ENCODE measurements at regions not wholly inside any gene's neighbourhood (a gene's known extent, or its start where the extent isn't known, plus 50 kb on each side); places are given as distances from the start of the nearest gene placed in this dataset.

- TF ChIP-seq CTCF (conservative IDR thresholded peaks at IDR 0.05; ENCODE audit: low read depth, low read length), result no peak
- no peak for DNase-seq (ENCODE audit: low read depth)
- no peak overlapping the region for H3K4me3 ChIP-seq (ENCODE audit: low read depth, low read length)
These were observed 195.0 kb upstream of the CYRIA start for GRCh38 chr2:16860627-16861026.

- TF ChIP-seq CTCF (conservative IDR thresholded peaks at IDR 0.05; ENCODE audit: low read depth, low read length), result no peak
- H3K4me3 ChIP-seq (ENCODE audit: low read depth, low read length), result no peak overlapping the region
- no peak for DNase-seq (ENCODE audit: low read depth)
These were observed 189.5 kb upstream of the CYRIA start for GRCh38 chr2:16855183-16855582.

GRCh38 chr2:16853088-16853487 lies 187.5 kb upstream of the CYRIA start:
- H3K4me3 ChIP-seq (ENCODE audit: low read depth, low read length), result no peak overlapping the region
- no peak for DNase-seq (ENCODE audit: low read depth)
- TF ChIP-seq CTCF (conservative IDR thresholded peaks at IDR 0.05; ENCODE audit: low read depth, low read length), result no peak

GRCh38 chr2:16852651-16853050 lies 187.0 kb upstream of the CYRIA start:
- no peak for TF ChIP-seq CTCF (conservative IDR thresholded peaks at IDR 0.05; ENCODE audit: low read depth, low read length)
- DNase-seq (ENCODE audit: low read depth), result no peak
- H3K4me3 ChIP-seq (ENCODE audit: low read depth, low read length), result no peak overlapping the region

GRCh38 chr2:16851126-16851525 lies 185.5 kb upstream of the CYRIA start:
- no peak for TF ChIP-seq CTCF (conservative IDR thresholded peaks at IDR 0.05; ENCODE audit: low read depth, low read length)
- no peak for DNase-seq (ENCODE audit: low read depth)

GRCh38 chr2:16840496-16841172 lies 175.0 kb upstream of the CYRIA start:
- TF ChIP-seq CTCF (conservative IDR thresholded peaks at IDR 0.05; ENCODE audit: low read depth, low read length), result no peak
- H3K4me3 ChIP-seq (ENCODE audit: low read depth, low read length), result no peak overlapping the region
- DNase-seq (ENCODE audit: low read depth), result no peak

More at GRCh38 chr2:16851126-16851525, 185.5 kb upstream of the CYRIA start:
- no peak overlapping the region for H3K4me3 ChIP-seq (ENCODE audit: low read depth, low read length)

GRCh38 chr2:16832910-16833309 lies 167.3 kb upstream of the CYRIA start:
- TF ChIP-seq CTCF (conservative IDR thresholded peaks at IDR 0.05; ENCODE audit: low read depth, low read length), result no peak
- DNase-seq (ENCODE audit: low read depth), result no peak
- no peak overlapping the region for H3K4me3 ChIP-seq (ENCODE audit: low read depth, low read length)
